Cardiac muscle cell (in vitro differentiated cells and primary cell): ENCODE measurements at regions not wholly inside any gene's neighbourhood (a gene's known extent, or its start where the extent isn't known, plus 50 kb on each side); places are given as distances from the start of the nearest gene placed in this dataset.
A peak's percentile ranks its signal among the peaks of the same experiment; 100 is the strongest.

Experiments
- DNase-seq, 2 donors: peaks; one replicate each; pipeline versions ENCODE4 v3.0.0 to v3.0.0-alpha.2; 2010 to 2017; ENCODE audit warnings: low read depth in 1 of 2, low spot score in 1 of 2
- H3K27ac ChIP-seq: fragments of 200-600 bp; sonication (generic); 2 replicates; pipeline ENCODE4 v1.5.1; 2016
- H3K27me3 ChIP-seq: fragments of 200-600 bp; sonication (generic); 2 replicates; pipeline ENCODE4 v1.6.0; 2016; ENCODE audit warnings: control low read depth
- H3K36me3 ChIP-seq: fragments of 200-600 bp; sonication (generic); 2 replicates; pipeline ENCODE4 v1.5.1; 2016; ENCODE audit warnings: control low read depth
- H3K4me1 ChIP-seq: fragments of 200-600 bp; sonication (generic); 2 replicates; pipeline ENCODE4 v1.8.1; 2017; ENCODE audit warnings: low read depth, mild to moderate bottlenecking, mixed run types
- H3K4me3 ChIP-seq: fragments of 200-600 bp; sonication (generic); 2 replicates; pipeline ENCODE4 v1.5.1; 2016; ENCODE audit warnings: mild to moderate bottlenecking
- H3K9me3 ChIP-seq: fragments of 200-600 bp; sonication (generic); 2 replicates; pipeline ENCODE4 v1.5.1; 2017; ENCODE audit warnings: low read depth, mild to moderate bottlenecking, control low read depth
- CTCF ChIP-seq: IDR thresholded peaks from 2 replicates; pipeline ENCODE4 v1.5.1; 2012; ENCODE audit warnings: low read depth, mild to moderate bottlenecking, low read length

- H3K9me3 ChIP-seq: no peaks in the 10 kb centered on the region
- H3K27me3 ChIP-seq: no peaks in the 10 kb centered on the region
- no peaks in the 10 kb centered on the region for H3K36me3 ChIP-seq
- H3K4me1 ChIP-seq: peaks cover 11% of the 10 kb centered on the region
- TF ChIP-seq CTCF: no peak
- DNase-seq: peak in 1 of 2 donors; percentile 5
- H3K27ac ChIP-seq: peak overlapping the region; percentile 12
- no peak overlapping the region for H3K4me3 ChIP-seq
Observed at GRCh38 chr9:106798016-106798799, 64.8 kb upstream of the ZNF462 start.

GRCh38 chr9:106799152-106799551 lies 63.8 kb upstream of the ZNF462 start:
- H3K36me3 ChIP-seq: no peaks in the 10 kb centered on the region
- peak overlapping the region; percentile 29 for H3K27ac ChIP-seq
- H3K4me1 ChIP-seq: peaks cover 11% of the 10 kb centered on the region
- no peaks in the 10 kb centered on the region for H3K9me3 ChIP-seq
- no peak overlapping the region for H3K4me3 ChIP-seq
- DNase-seq: peak in 1 of 2 donors; percentile 87
- H3K27me3 ChIP-seq: no peaks in the 10 kb centered on the region
- TF ChIP-seq CTCF: no peak

GRCh38 chr9:106800701-106801270 lies 62.2 kb upstream of the ZNF462 start:
- H3K27me3 ChIP-seq: no peaks in the 10 kb centered on the region
- no peak for TF ChIP-seq CTCF
- H3K36me3 ChIP-seq: no peaks in the 10 kb centered on the region
- H3K4me1 ChIP-seq: peaks cover 11% of the 10 kb centered on the region
- DNase-seq: no peak
- H3K4me3 ChIP-seq: no peak overlapping the region
- no peaks in the 10 kb centered on the region for H3K9me3 ChIP-seq
- no peak overlapping the region for H3K27ac ChIP-seq

- Histone ChIP-seq H3K4me3 (no peak overlapping the region), H3K4me1 (peaks cover 11% of the 10 kb centered on the region), H3K36me3 (no peaks in the 10 kb centered on the region), H3K27me3 (no peaks in the 10 kb centered on the region), H3K9me3 (no peaks in the 10 kb centered on the region), H3K27ac (no peak overlapping the region)
- no peak for DNase-seq
- no peak for TF ChIP-seq CTCF
Observed at GRCh38 chr9:106801816-106802215, 61.1 kb upstream of the ZNF462 start.
